ENCODE measurements at regions not wholly inside any gene's neighbourhood (a gene's known extent, or its start where the extent isn't known, plus 50 kb on each side); places are given as distances from the start of the nearest gene placed in this dataset.

- TF ChIP-seq, protein P1, sequence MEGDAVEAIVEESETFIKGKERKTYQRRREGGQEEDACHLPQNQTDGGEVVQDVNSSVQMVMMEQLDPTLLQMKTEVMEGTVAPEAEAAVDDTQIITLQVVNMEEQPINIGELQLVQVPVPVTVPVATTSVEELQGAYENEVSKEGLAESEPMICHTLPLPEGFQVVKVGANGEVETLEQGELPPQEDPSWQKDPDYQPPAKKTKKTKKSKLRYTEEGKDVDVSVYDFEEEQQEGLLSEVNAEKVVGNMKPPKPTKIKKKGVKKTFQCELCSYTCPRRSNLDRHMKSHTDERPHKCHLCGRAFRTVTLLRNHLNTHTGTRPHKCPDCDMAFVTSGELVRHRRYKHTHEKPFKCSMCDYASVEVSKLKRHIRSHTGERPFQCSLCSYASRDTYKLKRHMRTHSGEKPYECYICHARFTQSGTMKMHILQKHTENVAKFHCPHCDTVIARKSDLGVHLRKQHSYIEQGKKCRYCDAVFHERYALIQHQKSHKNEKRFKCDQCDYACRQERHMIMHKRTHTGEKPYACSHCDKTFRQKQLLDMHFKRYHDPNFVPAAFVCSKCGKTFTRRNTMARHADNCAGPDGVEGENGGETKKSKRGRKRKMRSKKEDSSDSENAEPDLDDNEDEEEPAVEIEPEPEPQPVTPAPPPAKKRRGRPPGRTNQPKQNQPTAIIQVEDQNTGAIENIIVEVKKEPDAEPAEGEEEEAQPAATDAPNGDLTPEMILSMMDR (IDR thresholded peaks at IDR 0.05): no peak
- TF ChIP-seq POLR2A (IDR thresholded peaks at IDR 0.05): no peak
Measured at GRCh38 chr12:88973998-88974397, 378.3 kb downstream of the DUSP6 start.

Measured in ovary (tissue), 3 donors.